HG03378 (cell line): ENCODE measurements at regions not wholly inside any gene's neighbourhood (a gene's known extent, or its start where the extent isn't known, plus 50 kb on each side); places are given as distances from the start of the nearest gene placed in this dataset.
"Not testable (repeated sequence)": the region's sequence is repeated elsewhere in the genome, so short reads cannot be mapped to it uniquely, and the experiment has no call there.

Experiments
- ATAC-seq: cut with Tn5 transposase; IDR thresholded peaks from one replicate; pipeline ENCODE4 v1.9.1; 2021; ENCODE audit warnings: mild to moderate bottlenecking, moderate library complexity; ENCODE audit not compliant: unreplicated experiment

DNA sequence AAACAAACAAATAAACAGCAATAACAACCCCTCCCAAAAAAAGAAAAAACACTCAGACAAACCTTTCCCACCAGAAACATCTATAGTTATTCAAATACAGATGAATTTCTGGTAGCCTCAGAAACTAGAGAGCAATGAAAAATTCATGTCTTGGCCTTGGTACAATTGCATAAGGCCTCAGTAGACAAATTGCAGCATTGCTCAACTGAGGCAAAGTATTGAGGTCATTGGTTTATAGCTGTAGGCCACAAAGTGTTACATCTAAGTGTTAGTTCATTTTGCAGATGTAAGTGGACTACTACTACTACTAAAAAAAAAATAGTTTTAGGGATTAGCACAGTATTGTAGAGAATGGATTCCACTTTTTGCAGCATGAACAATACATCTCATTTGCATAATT, 2268.3 kb downstream of the ARAP2 start:
- ATAC-seq = no peak

DNA sequence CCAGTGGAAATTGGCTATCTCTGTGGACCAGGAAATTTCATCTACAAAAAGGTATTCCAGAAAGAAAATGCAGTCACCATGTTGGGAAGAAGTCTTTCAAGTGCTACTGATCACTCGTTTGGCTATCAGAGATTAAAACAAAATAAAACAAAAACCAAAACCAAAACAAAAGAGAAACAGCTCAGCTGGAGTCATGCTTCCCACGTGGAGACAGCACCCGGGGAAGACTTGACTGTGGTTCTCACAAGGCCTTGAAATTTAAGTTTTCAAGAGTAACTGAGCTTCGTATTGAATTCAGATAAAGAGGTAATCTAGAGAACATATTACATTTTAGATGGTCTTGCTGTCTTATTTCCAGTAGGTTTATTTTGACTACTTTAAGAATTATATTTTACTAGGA, 2264.5 kb downstream of the ARAP2 start:
- not testable (repeated sequence) for ATAC-seq

DNA sequence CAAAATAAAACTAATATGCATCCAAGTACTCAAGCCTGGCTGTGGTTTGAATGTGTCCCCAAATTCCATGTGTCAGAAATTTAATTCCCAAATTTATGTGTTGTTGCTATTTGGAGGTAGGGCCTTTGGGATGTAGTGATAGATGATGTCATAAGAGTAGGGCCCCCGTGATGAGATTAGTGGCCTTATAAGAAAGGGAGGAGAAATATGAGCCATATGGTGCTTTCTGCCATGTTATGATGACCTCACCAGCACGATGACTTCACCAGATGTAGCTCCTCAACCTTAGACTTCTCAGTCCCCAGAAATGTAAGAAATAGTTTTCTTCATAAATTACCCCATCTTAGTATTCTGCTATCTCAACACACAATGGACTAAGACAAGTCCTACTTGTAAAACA, 2264.0 kb downstream of the ARAP2 start:
- no peak for ATAC-seq

DNA sequence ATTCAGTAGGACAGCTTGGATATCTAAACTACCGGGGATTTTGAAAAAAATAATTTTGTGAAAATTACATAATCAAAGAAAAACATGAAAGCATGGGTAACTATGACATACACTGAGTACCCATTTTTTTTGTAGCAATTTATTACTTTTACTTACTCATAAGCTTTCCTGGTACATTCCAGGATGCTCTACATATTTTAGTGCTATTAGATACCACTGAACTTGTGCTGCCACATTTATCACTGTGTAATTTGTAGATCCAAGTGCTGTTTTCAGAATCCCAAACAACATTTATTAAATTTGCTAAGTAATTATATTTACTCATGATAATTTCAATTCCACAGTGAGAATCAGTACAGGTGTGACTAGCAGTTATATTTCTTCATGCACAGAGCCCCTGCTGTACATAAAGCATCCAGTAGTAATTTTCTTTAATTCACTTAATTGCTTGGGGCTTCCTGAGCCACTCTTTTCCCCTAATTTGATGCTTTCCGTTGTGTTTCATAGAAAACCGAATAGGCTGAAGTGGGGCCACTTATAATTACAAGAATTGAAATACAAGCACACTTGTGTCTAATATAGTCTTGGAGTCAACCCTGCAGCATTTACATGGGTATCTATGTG, 2254.4 kb downstream of the ARAP2 start:
- ATAC-seq = no peak

DNA sequence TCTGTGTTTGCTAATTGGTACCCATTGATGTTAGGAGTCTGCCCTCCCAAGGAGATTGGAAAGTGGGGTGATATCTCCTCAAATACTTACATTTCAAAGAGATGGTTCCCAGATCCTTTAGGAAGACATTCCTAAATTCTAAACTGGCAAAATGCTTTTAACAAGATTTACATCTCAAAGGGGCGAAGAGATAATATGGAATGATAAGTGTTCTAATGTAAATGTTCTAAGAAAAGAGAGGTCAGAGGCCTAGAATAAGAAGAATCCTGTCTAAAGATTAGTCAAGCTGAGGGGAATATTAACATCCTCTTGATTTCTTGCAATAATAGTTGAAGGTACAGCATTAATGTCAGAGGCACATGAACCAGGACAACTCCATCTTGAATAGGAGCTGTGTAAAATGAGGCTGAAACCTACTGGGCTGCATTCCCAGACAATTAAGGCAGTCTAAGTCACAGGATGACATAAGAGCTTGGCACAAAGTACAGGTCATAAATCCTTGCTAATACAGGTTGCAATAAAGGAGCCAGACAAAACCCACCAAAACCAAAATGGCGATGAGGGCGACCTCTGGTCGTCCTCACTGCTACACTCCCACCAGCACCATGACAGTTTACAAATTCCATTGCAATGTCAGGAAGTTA, 2248.1 kb downstream of the ARAP2 start:
- ATAC-seq = no peak

DNA sequence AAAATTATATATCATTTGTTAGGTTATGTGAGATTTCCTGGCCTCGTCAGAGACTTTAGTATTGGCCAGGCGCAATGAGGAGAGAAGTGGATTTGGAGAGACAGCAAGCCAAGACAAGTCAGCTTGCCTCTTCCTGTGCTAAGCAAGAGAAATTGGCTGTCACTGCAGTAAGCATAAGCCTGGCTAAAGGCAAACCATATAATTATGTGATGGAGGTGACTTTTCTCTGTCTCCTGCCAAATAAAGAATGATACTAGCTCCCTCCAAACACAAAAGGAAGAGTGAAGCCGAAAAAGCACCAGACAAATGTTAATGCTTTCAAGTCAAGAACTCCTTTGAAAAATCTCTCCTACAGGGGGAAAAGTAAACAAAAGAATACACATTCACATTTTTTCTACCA, 2246.0 kb downstream of the ARAP2 start:
- no peak for ATAC-seq

DNA sequence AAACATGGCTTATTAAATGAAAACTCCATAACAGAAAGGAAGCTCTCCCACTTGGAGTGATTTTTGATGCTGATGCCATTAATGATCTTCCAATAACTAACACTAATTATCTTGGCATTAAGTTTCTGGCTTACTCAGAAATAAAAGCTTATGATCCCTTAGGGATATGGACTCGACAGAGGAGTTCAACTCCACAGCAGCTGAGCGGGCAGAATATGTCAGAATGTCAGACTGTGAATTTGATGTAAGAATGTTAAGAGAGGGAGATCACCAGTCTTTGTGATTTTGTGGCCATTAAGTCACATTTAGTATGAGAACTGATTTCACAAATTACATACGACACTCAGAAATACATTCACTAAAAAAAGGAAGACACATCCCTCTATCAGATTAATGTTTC, 2244.0 kb downstream of the ARAP2 start:
- no peak for ATAC-seq

DNA sequence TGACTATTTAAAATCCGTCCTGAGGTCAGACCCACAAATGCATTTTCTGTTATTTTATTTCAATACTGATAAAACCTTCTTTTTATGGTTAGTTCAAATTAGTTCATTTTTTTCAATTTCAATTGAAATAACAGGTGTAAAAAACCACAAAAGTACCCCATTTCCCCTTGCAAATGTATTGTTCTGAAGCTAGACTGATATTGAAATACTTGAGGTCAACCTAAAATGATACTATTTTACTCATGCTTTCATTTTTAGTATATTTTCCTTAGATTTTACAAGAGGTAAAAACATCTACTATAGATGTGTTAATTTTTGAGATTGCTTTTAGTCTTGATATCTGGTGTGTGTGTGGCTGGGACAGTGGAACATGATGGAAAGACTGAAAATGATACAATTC, 2237.8 kb downstream of the ARAP2 start:
- not testable (repeated sequence) for ATAC-seq

DNA sequence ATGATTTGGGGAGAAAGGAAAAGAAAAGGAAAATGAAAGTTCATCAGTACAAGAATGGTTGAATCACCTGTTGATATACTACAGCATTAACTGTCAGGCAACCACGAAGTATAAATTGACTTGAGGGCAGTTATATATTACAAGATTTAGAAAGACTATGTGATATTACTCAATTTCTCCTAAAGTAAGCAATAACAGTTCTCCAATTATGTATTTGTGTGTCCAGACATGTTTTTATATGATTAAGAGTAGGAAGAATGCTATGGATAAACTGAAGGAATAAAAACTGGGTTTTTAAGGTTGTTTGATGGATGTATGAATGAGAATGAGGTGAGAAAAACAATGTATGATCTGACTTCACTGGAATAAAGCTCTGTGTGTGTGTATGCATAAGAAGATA, 2234.4 kb downstream of the ARAP2 start:
- ATAC-seq = no peak

DNA sequence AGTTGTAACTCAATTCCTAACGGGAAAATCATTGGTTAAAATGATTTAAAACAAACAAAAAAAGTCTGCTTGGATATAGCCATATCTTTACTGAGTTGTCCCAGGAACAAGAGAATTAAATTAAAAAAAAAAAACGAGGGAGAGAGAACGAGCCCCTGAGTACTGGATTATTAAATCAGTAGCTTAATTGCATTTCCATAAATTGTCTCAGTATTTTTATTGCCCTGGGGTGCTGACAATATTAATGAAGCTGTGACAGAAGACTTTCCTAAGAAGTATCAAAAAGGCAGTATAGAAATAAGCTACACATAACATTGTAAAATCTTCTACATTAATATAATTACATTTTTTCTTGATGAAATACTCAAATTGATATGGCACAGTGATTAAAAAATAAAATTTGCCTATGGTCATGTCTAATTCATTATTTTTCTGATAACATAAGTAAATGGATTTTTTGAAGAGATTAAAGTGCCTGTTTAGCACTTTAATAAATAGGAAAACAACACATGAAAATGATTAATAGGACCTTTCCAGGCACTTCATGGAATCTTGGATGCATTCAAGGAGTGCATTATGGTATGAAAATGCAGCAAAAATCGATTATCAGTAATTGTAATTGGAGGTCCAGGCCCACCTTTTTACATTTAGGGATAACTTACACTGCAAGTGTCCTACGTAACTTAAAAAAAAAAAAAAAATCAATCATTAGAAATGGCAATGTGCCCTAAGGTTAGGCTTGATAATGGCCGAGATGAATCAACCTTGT, 2233.4 kb downstream of the ARAP2 start:
- no peak for ATAC-seq

DNA sequence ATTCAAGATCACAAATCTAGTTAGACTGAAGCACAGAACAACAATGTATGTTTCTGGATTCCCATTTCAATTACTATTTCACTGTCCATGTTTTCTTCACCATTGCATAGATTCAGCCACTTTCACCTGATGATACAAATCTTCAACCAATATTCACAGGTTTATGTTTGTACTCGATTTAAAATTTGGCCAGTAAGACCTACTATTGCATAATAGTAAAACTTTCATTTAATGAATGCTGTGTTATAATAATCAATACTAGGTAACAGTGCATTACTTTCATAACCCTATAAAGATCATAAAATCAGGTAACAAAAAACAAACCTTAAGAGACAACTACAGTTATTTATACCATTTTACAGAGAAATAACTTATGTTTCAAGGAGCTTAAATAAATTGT, 2209.1 kb downstream of the ARAP2 start:
- ATAC-seq = no peak

DNA sequence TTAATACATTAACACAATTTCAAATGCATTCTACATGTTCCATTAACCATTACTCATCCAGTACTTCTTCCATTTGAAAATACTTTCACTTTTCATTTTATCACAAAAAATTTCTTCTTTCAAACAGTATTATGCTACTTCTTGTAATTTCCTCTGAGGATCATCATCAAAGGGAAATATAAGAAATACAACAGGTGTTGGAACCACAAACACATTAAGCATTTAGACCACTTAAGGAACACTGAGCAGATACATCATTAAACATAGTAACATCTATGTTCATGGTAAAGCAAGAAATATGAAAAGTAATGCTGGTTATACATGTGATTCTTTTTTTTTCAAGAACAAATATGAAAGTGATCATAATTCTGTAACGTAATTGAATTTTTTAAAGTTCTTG, 2207.0 kb downstream of the ARAP2 start:
- ATAC-seq = no peak

DNA sequence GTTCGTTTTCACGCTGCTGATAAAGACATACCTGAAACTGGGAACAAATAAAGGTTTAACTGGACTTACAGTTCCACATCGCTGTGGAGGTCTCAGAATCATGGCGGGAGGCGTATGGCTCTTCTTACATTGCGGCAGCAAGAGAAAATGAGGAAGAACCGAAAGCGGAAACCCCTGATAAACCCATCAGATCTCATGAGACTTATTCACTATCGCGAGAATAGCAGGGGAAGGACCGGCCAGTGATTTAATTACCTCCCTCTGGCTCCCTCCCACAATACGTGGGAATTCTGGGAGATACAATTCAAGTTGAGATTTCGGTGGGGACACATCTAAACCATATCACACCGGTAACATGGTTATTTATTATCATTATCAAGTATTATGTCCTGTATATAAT, 2204.5 kb downstream of the ARAP2 start:
- ATAC-seq = no peak

DNA sequence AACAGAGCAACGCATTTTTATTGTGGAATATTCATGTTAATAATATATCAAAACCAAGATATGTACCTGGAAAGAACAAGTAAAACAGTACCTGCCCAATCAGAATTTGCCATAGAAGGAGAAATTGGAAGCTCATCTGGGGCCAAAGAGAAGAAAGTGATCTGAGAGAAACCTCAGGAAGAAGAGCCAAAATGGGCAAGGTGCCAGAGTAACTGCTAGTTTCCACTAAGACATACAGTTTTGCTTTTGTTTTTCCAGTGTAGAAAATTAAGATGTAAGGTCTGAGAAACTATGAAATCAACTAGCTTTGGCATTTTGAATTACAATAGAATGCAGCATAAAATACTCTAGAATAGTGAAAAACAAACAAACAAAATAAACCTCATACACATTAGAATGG, 2201.2 kb downstream of the ARAP2 start:
- no peak for ATAC-seq

DNA sequence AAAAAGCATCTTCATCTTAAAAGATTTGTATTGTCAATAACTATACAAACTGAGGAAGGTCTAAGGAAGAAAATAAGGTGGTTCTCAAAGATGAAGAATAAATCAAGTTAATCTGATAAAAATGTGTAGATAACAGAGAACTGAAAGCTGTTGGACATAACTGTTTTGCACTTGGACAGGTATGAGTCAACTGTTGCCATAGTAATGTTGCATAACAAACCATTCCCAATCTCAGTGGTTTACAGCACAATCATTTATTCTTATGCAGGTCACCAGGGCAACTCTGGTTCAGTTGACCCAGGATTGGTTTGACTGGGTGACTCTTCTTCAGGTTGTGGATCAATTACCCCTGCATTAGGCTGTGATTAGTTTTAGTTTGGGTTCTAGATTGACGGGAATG, 2197.7 kb downstream of the ARAP2 start:
- ATAC-seq = no peak

DNA sequence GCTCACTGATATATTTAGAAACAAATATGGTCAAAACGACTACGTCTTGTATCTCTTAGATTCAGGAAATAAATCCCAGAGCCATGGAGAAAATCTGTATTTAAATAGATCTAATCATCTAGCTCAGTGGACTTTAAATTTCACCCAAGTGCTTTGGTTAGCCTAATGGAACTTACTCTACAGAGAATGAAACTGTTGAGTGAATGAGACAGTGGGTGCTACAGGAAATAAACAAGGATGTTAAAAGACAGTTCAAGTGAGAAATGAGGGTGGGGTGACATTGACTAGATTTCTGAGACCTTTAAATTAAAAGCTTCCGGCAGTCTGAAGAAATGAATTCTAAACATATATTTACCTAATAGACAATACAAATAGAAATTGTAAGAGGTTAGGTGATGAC, 2197.0 kb downstream of the ARAP2 start:
- no peak for ATAC-seq

DNA sequence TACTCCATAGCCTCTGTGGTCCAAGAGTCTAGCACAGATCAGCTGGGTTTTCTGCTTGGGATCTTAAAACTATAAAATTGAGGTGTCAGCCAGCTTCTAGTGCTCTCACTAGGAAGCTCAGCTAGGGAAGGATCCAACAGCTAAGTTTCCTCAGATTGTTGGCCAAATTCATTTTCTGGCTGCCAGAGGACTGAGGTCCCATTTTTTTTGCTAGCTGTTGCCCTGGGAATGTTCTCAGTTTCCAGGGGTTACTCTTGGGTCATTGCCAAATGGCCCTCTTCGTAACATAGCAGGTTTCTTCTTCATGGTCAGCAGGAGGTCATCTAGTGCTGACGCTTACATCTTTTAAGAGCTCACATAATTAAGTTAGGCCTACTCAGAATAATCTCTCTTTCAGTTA, 2178.2 kb downstream of the ARAP2 start:
- no peak for ATAC-seq

DNA sequence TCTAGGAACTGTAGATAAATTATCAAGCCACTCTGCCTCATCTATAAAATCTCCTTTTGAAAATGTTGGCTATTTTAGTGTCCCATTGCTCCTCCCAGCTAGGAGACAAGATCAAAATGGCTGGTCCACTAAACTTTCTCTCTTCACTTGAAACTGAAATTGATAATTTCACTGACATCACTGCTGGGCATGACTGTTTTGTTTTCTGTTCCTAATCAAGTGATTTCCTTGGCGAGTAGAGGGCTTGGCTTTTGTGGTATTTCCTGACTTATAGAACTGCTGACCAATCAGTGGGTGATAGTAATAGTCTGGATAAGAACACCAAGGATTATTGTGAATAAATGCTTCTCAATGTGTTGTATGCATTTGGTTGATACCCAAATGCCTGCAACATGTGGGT, 2152.9 kb downstream of the ARAP2 start:
- ATAC-seq = no peak

DNA sequence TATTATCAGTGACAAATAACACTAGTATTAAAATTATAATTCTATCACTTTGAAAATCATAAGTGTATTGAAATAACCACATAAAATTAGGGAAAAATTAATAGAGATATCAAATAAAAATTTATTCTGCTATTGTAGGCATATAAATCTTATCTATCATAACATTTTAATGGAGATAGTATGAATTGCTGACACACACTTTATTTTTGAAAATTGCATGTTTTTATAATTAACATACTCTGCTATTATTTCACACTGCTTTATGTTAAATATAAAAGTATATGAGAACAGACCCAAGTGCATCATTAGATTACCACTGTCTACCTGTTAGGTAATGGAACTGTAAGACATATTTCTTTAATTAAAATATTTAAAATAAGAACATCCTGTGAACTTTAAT, 2150.2 kb downstream of the ARAP2 start:
- no peak for ATAC-seq

DNA sequence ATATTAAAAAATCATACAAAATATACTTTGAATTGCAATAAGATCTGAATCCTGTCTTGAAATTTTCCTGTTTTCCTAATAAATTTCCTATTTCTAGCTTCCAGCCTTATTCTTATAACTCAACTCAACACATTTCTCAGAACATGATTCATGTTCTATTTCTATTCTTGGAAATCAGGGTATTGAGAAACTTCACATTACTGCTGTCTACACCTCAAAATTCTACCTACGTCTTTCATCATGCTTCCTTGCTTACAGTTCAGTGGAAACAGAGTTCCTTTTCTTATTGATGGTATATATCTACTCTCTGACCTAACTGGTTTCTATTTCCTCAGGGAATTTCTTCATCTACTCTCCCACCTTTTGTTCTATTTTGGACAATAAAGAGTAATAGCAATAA, 2139.0 kb downstream of the ARAP2 start:
- ATAC-seq = no peak

DNA sequence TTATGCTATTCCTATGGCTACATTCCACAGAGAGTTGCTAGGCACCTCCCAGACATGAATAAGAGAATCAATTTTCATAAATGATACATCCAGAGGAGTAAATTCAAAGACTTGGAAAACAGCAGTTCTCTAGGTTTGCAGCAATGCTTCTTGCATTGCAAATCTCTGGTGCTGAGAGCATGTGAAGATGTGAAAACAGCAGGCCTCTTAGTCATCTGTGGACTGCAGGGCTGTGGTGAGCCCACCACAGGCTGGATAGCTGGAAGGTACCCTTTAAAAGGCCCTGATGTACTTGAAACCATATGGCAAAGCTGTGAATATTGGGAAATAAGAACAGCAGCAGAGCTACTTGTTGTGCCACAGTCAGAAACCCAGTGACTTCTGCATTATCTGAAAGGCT, 2135.9 kb downstream of the ARAP2 start:
- no peak for ATAC-seq

DNA sequence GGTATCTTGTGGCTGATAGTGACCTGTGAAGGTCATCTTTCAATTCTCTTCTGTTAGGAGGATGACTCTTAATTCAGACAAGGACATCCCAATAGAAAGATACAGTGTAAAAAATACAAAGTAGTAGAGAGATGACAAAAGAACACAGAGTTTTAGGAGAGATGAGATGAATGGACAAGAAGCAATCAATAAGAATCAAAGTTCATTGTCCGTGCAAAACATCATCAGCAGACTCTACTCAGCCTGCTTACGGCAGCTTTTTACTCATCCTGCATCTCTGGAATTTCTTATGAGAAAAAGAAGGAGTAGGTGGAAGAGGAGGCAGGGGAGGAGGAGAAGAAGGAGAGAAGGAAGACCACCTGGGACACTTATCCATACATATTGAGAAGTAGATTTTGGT, 2131.7 kb downstream of the ARAP2 start:
- ATAC-seq = no peak
